Right lung (tissue), 2 donors: ENCODE measurements at regions not wholly inside any gene's neighbourhood (a gene's known extent, or its start where the extent isn't known, plus 50 kb on each side); places are given as distances from the start of the nearest gene placed in this dataset.
A peak's percentile ranks its signal among the peaks of the same experiment; 100 is the strongest.

Experiments used
- DNase-seq, 2 donors: peaks; one replicate each; pipeline ENCODE4 v3.0.0-alpha.2; 2013

- no peak for DNase-seq
These were observed 359.9 kb downstream of the TXNL1 start for GRCh38 chr18:56278421-56279003.

- DNase-seq: no peak
These were observed 361.9 kb downstream of the TXNL1 start for GRCh38 chr18:56276466-56276865.

DNA sequence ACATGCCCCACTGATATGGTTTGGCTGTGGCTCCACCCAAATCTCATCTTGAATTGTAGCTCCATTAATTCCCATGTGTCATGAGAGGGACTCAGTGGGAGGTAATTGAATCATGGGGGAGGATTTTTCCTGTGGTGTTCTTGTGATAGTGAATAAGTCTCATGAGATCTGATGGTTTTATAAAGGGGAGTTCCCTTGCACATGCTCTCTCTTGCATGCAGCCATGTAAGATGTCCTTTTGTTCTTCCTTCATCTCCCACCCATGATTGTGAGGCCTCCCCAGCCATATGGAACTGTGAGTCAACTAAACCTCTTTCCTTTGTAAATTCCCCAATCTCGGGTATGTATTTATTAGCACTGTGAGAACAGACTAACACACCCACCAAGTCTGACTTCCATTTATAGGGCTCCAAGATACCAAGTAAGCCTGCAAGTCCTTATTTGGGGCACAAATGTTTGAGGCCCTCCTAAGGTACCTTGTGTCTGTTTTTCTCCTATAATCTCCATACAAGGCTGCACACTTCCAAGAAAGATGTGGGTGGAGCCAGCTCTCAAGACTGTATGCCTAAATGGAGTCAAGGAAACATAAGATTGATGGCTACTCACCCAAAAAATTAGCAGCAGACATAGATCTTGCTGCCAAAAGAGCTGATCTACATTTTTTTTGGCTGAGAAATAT, 364.7 kb downstream of the TXNL1 start:
- DNase-seq: no peak

- DNase-seq: no peak
These were observed 367.6 kb downstream of the TXNL1 start for GRCh38 chr18:56270671-56271250.

- no peak for DNase-seq
These were observed 368.4 kb downstream of the TXNL1 start for GRCh38 chr18:56269958-56270357.

GRCh38 chr18:56268952-56269351, 369.4 kb downstream of the TXNL1 start:
- no peak for DNase-seq

- DNase-seq: no peak
These were observed 371.1 kb downstream of the TXNL1 start for GRCh38 chr18:56267334-56267733.

DNA sequence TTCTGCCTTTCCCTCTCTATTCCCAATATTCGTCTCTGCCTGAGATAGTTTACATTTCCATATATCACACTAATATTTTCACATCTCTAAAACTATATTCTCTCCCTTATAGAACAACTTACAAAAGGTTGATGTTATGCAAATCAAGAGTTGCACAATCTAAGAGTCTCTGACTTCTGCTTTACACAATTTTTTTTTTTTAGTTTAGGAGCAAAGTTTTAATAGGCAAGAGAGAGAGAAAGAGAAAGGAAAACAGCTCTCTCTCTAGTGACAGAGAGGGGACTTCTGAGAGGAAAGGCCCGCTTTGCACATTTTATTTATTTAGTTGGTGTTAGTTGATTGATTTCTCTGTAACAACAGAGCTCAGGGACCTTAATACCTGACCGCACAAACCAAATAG, 380.2 kb downstream of the TXNL1 start:
- DNase-seq: no peak

DNA sequence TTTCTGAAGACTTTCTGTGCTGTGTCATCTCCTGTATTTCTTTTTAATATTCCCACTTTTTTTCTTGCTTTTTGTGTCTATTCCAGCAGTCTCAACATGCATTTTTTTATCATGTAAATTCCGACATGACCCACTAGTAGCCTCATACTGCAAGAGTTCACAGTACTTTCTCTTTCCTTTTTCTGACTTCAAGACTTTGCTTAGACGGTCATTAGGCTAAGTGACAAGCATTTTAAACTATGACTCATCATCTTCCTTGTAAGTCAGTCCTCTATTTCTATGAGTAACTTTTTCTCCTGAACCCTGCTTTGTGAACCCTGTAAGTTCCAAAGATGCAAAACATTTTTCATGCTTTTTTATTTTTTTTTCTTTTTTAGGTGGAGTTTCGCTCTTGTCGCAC, 381.2 kb downstream of the TXNL1 start:
- DNase-seq: no peak

GRCh38 chr18:56256659-56257058, 381.7 kb downstream of the TXNL1 start:
- no peak for DNase-seq

GRCh38 chr18:56255381-56255780, 383.0 kb downstream of the TXNL1 start:
- no peak for DNase-seq

GRCh38 chr18:56252456-56252855, 385.9 kb downstream of the TXNL1 start:
- DNase-seq: no peak

DNA sequence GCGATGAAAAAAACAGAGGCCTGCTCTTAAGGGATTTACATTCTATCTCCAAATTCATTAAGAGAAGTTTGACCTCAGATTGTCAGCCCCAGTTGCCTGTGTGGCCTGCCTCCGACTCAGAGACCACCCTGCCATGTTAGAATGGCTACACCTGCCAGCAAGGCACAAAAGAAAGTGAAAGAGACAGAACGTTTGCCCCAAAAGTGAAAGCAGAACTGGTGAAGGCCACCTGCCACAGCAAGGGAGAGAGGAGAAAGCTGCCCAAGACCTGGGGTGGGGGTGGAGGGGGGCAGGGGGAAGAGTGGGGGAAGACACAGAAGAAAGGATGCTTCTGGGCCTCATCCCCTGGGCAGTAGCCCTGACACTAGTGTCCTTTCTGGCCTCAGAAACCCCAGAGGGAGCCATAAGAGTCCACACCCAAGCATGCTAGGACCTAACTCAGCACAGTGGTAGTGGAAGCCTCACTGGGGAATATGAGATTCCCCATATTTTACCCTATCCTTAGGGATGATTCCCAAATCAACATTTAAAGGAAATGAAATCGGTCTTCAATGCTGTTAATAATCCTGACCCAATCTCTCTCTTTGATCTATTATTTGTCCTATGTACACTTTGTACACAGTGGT, 389.7 kb downstream of the TXNL1 start:
- DNase-seq: no peak

- peak in 1 of 2 donors; percentile 51 for DNase-seq
These were observed 391.5 kb downstream of the TXNL1 start for GRCh38 chr18:56246916-56247315.

DNA sequence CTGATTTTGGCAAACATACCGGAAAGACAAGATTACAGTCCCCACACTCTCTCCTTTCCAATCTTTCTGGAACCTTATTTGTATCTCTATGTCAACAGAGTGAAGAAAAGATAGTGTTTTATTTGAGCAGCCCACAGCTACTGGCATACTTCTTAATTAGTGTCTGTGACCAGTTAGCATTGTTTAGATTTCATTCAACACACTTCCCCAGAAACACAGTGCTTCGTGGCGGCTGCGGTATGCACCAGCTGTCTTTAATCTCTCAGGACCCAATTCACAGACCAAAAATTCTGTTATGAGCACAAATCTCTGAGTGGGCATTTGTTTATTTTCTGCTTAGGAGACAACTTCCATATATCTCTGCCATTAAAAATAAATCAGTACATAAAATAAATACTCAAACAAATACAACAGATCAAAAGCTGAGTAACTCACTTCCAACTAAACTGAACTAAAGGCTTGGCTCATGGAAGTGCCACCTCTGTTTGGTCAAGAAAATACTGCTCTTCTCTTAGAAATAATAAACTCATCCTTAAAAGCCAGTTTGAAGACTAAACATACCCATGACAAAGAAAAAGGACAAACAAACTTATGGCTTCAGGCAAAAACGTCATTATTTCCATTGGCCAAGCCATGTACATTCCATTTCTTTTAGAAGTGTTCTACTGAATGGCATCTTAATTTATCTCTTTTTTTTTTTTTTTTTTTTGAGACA, 392.4 kb downstream of the TXNL1 start:
- DNase-seq: peak; percentile 85 to 86

GRCh38 chr18:56240405-56240804, 398.0 kb downstream of the TXNL1 start:
- no peak for DNase-seq

- DNase-seq: no peak
These were observed 399.8 kb downstream of the TXNL1 start for GRCh38 chr18:56238576-56238975.

- no peak for DNase-seq
These were observed 402.8 kb downstream of the TXNL1 start for GRCh38 chr18:56235481-56236013.

GRCh38 chr18:56235071-56235470, 403.3 kb downstream of the TXNL1 start:
- DNase-seq: no peak

DNA sequence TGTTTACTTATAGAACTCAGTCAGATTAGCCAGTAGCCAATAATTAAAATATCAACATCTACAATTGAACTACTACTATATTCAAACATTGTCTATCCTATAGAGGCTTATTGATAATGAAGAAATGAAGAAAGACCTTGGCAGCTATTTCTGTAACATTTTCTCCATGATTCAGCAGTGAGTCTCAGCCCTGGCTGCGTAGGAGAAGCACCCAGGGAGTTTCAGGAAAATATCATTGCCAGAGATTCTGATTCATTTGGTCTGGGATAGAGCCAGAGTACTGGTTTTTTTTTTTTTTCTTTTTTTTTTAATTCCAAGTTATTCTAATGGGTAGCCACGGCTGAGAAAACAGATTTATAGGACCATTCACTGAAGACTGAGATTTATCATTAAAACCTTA, 404.8 kb downstream of the TXNL1 start:
- DNase-seq: no peak

- no peak for DNase-seq
These were observed 412.4 kb downstream of the TXNL1 start for GRCh38 chr18:56226025-56226424.
